Ureter (tissue), 1 donor: ENCODE measurements at regions not wholly inside any gene's neighbourhood (a gene's known extent, or its start where the extent isn't known, plus 50 kb on each side); places are given as distances from the start of the nearest gene placed in this dataset.

Source experiments
- DNase-seq: peaks from one replicate; pipeline ENCODE4 v3.0.0-alpha.2; 2020; ENCODE audit warnings: low spot score
- donor health status: DM: yes; HTN: yes; CAD: no.

- no peak for DNase-seq
Measured at GRCh38 chr5:167813389-167813788, 478.1 kb upstream of the WWC1 start.

- no peak for DNase-seq
Measured at GRCh38 chr5:167814040-167814439, 477.4 kb upstream of the WWC1 start.

- DNase-seq = no peak
Measured at GRCh38 chr5:167814828-167815227, 476.6 kb upstream of the WWC1 start.

GRCh38 chr5:167816354-167816753 is 475.1 kb upstream of the WWC1 start:
- DNase-seq = no peak

- DNase-seq = no peak
Measured at GRCh38 chr5:167816864-167817263, 474.6 kb upstream of the WWC1 start.

- no peak for DNase-seq
Measured at GRCh38 chr5:167819406-167819805, 472.0 kb upstream of the WWC1 start.

GRCh38 chr5:167820101-167820990 is 471.1 kb upstream of the WWC1 start:
- no peak for DNase-seq

GRCh38 chr5:167821151-167821550 is 470.3 kb upstream of the WWC1 start:
- no peak for DNase-seq

- DNase-seq = no peak
Measured at GRCh38 chr5:167821669-167822068, 469.8 kb upstream of the WWC1 start.

GRCh38 chr5:167822241-167822640 is 469.2 kb upstream of the WWC1 start:
- no peak for DNase-seq

- DNase-seq = no peak
Measured at GRCh38 chr5:167823405-167823804, 468.0 kb upstream of the WWC1 start.

GRCh38 chr5:167827766-167828165 is 463.7 kb upstream of the WWC1 start:
- no peak for DNase-seq

- DNase-seq = no peak
Measured at GRCh38 chr5:167831754-167832504, 459.5 kb upstream of the WWC1 start.

GRCh38 chr5:167832609-167833008 is 458.8 kb upstream of the WWC1 start:
- DNase-seq = no peak

GRCh38 chr5:167833456-167833855 is 458.0 kb upstream of the WWC1 start:
- no peak for DNase-seq

GRCh38 chr5:167835146-167835545 is 456.3 kb upstream of the WWC1 start:
- no peak for DNase-seq

- DNase-seq = no peak
Measured at GRCh38 chr5:167837127-167837526, 454.3 kb upstream of the WWC1 start.

GRCh38 chr5:167839065-167839464 is 452.4 kb upstream of the WWC1 start:
- no peak for DNase-seq

- no peak for DNase-seq
Measured at GRCh38 chr5:167840527-167841130, 450.8 kb upstream of the WWC1 start.

GRCh38 chr5:167843881-167844572 is 447.4 kb upstream of the WWC1 start:
- no peak for DNase-seq

- no peak for DNase-seq
Measured at GRCh38 chr5:167845952-167846351, 445.5 kb upstream of the WWC1 start.

- no peak for DNase-seq
Measured at GRCh38 chr5:167849874-167850273, 441.6 kb upstream of the WWC1 start.
